AG09309 (cell line): ENCODE measurements at regions not wholly inside any gene's neighbourhood (a gene's known extent, or its start where the extent isn't known, plus 50 kb on each side); places are given as distances from the start of the nearest gene placed in this dataset.

Experiments used
- DNase-seq: peaks from one replicate; pipeline ENCODE4 v3.0.0-alpha.2; 2010; ENCODE audit warnings: low read depth
- H3K4me3 ChIP-seq: 2 replicates; pipeline ENCODE4 v1.5.1; 2011; ENCODE audit warnings: mild to moderate bottlenecking, low read depth, low read length, moderate library complexity; ENCODE audit not compliant: control insufficient read depth
- CTCF ChIP-seq: IDR thresholded peaks from 2 replicates; pipeline ENCODE4 v1.5.1; 2011; ENCODE audit warnings: mild to moderate bottlenecking, low read depth, low read length, inconsistent platforms; ENCODE audit not compliant: insufficient read depth, control insufficient read depth; ENCODE audit errors: missing control alignments

- TF ChIP-seq CTCF, result no peak
- no peak for DNase-seq
- H3K4me3 ChIP-seq, result no peak overlapping the region
Measured at GRCh38 chr18:40380686-40381439, 1574.2 kb upstream of the PIK3C3 start.

- DNase-seq, result no peak
- no peak for TF ChIP-seq CTCF
- H3K4me3 ChIP-seq, result no peak overlapping the region
Measured at GRCh38 chr18:40375837-40376236, 1579.2 kb upstream of the PIK3C3 start.

- no peak for TF ChIP-seq CTCF
- no peak overlapping the region for H3K4me3 ChIP-seq
- no peak for DNase-seq
Measured at GRCh38 chr18:40371673-40372072, 1583.4 kb upstream of the PIK3C3 start.

GRCh38 chr18:40367576-40367975 is 1587.5 kb upstream of the PIK3C3 start:
- no peak for DNase-seq
- no peak for TF ChIP-seq CTCF
- no peak overlapping the region for H3K4me3 ChIP-seq

GRCh38 chr18:40366521-40366920 is 1588.5 kb upstream of the PIK3C3 start:
- no peak for TF ChIP-seq CTCF
- H3K4me3 ChIP-seq, result no peak overlapping the region
- no peak for DNase-seq

GRCh38 chr18:40365526-40365925 is 1589.5 kb upstream of the PIK3C3 start:
- no peak overlapping the region for H3K4me3 ChIP-seq
- TF ChIP-seq CTCF, result no peak
- no peak for DNase-seq
